ENCODE measurements at regions not wholly inside any gene's neighbourhood (a gene's known extent, or its start where the extent isn't known, plus 50 kb on each side); places are given as distances from the start of the nearest gene placed in this dataset.

DNA sequence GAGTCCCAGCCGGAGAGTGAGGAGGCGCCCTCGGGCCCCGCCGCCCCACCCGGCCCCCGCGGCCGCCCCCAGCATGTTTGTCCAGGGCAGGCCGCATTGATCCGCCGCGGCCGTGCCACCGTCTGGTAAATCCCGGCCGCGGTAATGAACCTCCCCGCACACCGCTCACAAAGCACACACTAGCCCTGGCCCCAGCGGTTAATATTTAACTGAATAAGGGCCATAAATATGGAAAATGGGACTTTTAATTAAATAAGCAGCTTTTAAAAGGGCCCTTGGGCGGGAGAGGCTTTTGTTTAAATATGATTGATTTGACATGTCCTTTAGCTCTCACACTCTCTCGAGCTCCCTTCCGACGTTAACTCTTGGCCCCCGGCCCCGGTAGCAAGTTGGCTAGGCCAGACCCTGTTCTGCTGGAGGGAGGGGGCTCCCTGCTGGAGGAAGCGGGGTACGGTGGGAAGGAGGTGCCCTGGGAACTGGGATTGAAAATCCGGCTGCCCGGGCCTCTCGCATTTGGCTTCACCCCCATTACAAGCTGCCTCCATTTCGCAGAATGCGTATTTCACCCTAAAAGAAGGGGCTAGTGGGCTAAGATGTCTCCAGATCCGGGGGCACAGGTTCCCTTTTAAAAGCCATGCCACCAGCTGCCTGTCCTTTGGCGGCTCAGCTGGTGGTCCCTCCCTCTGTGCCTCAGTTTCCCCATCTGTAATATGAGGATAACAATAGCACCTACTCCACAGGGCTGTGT, 199.8 kb downstream of the RBM19 start:
- no peak for DNase-seq

- no peak for DNase-seq
Measured at GRCh38 chr12:113764661-113765060, 201.5 kb downstream of the RBM19 start.

- DNase-seq, result no peak
Measured at GRCh38 chr12:113762882-113763816, 203.0 kb downstream of the RBM19 start.

GRCh38 chr12:113762155-113762881, 203.8 kb downstream of the RBM19 start:
- DNase-seq, result no peak

DNA sequence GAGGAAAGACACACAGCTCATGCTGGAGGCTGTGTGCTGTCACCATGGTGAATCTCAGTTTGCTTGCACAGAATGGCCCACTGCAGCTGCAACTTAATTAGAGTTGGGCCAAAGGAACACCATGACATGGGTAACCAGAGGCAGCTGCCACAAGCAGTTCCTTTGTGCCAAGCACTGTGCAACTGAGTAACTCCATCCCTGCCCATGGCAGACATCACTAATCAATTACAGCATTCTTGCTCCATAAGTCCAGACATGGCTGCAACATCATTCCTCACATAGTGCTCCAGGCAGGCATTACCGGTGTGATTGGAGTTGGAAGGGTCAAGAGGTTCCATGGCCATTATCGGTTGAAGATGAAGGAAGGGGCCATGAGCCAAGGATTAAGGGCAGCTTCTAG, 207.0 kb downstream of the RBM19 start:
- DNase-seq, result no peak

- no peak for DNase-seq
Measured at GRCh38 chr12:113758165-113758924, 207.8 kb downstream of the RBM19 start.

DNA sequence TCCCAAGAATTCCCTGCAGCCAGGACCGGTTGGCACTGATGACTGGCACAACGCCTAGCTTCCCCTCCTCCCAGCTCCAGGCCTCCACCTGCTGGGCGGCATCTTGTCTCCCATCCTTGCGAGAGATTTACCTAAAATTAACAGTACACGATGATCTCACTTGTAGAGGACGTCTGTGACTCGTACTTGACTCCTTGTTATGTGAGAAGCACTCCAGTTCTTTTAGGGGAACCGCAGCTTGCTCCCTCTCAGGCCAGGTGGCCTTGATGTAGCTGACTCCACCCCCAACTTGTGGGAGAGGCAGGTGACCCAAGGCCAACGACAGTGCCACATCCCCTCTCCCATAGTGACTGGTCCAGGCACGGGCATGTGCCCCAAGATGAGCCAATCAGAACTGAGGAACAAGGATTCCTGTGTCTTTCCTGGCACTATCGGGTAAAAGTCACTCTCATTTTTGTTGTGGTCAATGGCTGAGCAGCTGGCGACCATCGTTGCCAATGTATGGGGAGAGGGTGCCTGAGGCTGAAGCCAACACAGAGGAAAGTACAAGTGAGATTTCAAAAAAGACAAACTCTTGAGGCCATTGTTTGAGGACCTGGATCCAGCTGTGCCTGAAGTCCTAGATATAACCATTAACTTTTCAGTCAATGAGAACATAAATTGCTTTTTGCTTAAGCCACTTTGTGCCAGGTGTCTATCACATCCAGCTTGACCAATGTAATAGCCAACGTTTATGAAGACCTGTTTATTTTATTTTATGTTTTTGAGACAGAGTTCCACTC, 208.7 kb downstream of the RBM19 start:
- DNase-seq, result no peak

- no peak for DNase-seq
Measured at GRCh38 chr12:113756609-113757008, 209.5 kb downstream of the RBM19 start.

DNA sequence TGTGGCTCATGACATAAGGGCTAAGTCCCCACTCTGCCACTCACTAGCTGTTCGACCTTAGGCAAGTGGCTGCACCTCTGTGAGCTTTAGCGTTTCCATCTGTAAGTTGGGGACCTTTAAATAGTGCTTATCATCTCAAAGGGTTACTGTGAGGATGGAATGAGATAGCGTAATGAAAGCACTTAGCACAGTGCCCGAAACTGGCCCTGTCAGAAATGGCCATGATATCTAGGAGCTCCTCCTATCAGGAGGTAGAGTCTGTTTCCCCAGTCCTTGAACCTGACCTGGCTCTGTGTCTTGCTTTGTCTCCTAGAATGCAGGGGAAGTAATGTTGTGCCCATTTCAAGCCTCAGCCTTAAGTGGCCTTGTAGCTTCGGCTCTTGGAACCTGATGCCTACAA, 211.0 kb downstream of the RBM19 start:
- no peak for DNase-seq

GRCh38 chr12:113751513-113751912, 214.6 kb downstream of the RBM19 start:
- DNase-seq, result no peak

DNA sequence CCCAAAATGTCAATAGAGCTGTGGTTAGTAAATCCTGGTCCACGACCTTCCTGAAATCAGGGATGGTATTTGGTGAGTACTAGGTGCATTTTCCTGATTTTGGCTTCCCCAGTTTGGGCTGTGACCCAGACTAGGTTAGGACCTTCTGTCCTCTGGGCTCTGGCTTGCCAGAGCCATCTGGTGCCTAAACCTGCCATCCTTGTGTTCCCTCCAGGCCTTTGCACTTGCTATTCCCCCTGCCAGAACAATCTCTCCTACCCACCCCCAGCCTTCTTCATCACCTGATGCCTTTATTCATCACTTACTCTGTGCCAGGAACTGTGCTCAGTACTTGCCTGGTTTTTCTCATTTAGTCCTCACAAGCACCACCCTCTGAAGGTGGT, 216.7 kb downstream of the RBM19 start:
- DNase-seq, result no peak

- no peak for DNase-seq
Measured at GRCh38 chr12:113748707-113749432, 217.3 kb downstream of the RBM19 start.

GRCh38 chr12:113747017-113747416, 219.1 kb downstream of the RBM19 start:
- DNase-seq, result no peak

- DNase-seq, result no peak
Measured at GRCh38 chr12:113744802-113745395, 221.2 kb downstream of the RBM19 start.

- DNase-seq, result no peak
Measured at GRCh38 chr12:113742801-113743200, 223.3 kb downstream of the RBM19 start.

GRCh38 chr12:113740699-113741098, 225.4 kb downstream of the RBM19 start:
- no peak for DNase-seq

DNA sequence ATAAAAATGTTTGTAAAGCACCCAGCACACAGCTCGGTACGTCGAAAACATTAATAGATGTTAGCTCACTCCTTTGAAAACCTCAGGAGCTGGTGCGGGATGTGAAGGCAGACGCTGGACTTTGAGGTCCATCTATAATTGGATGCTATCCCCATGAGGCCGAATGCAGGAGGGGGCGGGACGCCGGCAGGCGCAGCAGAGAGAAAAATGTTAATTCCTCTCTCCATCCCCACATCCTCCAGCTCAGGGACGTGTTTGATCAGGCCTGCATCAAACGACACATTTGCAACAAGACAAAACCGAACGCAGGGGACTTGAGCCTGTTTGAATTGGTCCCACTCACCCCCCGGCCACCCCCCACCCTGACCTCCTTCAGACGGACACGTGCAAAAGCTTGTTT, 231.0 kb downstream of the RBM19 start:
- no peak for DNase-seq

DNA sequence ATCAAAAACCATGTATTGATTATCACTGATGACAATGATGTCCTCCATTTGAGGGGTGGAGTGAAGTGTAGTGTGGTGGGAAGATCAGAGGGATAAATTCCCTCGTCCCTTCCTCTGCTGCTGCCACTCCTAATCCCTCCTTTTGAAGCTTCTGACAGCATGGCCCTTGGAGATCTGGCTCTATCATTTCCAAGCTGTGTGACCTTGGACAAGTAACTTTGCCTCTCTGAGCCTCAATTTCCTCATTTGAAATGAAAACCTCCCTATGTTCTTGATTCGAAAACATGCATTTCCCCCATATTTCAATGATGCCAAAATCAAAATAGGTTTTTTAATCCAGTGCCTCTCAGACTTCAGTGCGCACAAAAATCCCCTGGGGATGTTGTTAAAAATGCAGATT, 231.6 kb downstream of the RBM19 start:
- no peak for DNase-seq

DNA sequence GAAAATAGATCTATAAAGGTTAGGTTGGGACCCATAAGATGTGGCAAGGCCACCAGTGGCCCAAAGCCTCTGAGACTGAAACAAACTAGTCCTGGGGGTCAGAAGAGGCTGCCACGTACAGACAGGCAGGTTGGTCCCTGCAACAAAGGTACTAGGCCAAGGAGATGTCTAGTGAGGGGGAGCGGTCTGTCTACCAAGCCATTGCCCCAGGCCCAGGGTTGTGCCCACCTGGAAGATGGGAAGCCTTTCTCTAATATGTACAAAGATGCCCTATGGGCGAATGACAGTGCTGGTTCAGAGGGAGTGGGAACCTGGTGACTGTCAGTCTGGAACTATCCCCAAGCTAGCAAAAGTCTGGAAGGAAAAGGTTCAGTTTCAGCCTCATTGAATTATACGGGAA, 233.2 kb downstream of the RBM19 start:
- DNase-seq, result no peak

DNA sequence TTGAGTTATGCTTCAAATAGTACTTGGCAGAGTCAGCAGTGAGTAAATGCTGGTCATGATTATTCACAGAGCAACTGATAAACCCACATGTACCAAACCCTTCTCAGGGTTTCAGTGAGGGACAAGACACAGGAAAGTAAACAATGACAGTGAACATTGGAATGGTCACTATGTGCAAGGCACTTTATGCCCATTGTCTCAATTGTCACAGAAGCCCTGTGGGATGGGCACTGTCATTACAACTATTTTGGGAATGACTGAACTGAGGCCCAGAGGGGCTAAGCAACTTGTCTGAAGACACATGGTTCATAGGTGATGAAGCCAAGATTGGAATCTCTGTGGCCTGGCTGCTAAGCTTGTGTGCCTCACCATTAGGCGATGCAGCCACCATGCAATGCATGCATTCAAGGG, 238.5 kb downstream of the RBM19 start:
- no peak for DNase-seq
